D721Med (cell line): ENCODE measurements at regions not wholly inside any gene's neighbourhood (a gene's known extent, or its start where the extent isn't known, plus 50 kb on each side); places are given as distances from the start of the nearest gene placed in this dataset.

Source experiments
- DNase-seq: peaks from one replicate; pipeline ENCODE4 v3.0.0; 2011; ENCODE audit warnings: low spot score; ENCODE audit not compliant: insufficient read length
- FAIRE-seq: peaks from 2 replicates; lab custom pipeline; 2011; peaks lifted over from hg19 to GRCh38; lab: Jason Lieb, UNC
- CTCF ChIP-seq: IDR thresholded peaks from 2 replicates; pipeline ENCODE4 v1.5.1; 2012; ENCODE audit warnings: mild to moderate bottlenecking, control low read depth; ENCODE audit not compliant: insufficient read depth; ENCODE audit errors: missing control alignments

GRCh38 chr2:133624551-133624950 lies 56.3 kb upstream of the NCKAP5 start:
- TF ChIP-seq CTCF, result no peak

GRCh38 chr2:133627741-133628140 lies 59.5 kb upstream of the NCKAP5 start:
- DNase-seq (no peak), FAIRE-seq (no peak)
- no peak for TF ChIP-seq CTCF

More at GRCh38 chr2:133624551-133624950, 56.3 kb upstream of the NCKAP5 start:
- FAIRE-seq (no peak), DNase-seq (no peak)

DNA sequence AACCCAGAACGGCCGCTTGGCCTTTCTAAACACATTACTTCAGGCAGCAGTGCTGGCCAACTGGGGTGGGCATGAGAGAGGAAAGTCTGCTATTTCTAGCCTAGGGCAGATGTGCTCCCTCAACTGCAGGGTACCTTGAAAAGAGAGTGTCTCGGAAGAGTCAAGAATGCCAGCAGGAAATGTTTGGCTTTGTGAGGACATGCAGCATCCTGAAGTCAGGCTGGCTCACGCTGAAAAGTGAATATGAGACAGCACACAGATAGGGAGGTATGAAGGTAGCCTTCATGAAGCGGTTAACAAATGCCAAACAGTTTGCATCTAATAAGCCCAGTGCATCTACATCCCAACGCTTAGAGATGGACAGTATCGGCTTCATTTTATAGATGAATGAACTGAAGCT lies 65.0 kb upstream of the NCKAP5 start:
- FAIRE-seq (no peak), DNase-seq (no peak)
- TF ChIP-seq CTCF, result no peak

DNA sequence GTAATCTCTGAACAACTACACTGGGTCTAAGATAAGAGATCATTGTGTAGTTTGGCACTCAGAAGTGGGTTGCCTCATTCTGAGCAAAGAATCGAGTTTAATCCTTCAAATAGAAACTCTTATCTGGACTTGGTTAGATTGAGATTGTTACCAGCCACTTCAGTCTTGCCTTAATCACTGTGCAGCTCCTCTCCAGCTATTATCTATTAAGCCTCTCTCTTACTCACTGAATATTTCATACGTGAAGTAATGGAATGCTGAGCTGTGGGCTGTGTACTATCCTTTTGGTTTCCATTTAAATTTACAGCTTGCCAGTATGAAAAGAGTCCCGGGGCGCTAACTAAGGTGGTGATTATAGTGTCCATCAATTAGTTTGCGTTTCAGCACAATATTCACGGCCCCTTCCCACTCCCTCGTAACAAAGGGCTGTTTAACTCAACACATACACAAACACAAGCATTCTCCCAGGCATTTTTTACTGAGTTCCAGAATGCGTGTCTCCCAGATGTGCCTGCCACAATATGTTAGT lies 65.7 kb upstream of the NCKAP5 start:
- FAIRE-seq (no peak), DNase-seq (no peak)
- TF ChIP-seq CTCF, result no peak

DNA sequence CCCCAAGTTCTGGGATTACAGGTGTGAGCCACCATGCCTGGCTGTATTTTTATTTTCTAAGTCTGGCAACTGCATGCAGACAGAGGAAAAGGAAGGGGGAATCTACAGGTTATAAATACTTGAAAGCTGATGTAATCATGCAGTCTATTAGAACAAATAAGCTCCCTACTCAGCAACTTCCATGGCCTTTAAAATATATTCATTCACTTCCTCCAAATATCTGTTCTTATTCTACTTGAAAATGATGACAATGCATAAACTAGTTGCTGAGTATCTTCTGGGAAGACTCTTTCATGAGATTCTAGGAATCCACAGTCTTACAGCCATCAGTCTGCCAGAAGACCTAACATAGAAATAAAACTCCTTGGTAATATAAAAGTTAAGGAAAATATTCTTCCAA lies 66.9 kb upstream of the NCKAP5 start:
- no peak for FAIRE-seq

DNA sequence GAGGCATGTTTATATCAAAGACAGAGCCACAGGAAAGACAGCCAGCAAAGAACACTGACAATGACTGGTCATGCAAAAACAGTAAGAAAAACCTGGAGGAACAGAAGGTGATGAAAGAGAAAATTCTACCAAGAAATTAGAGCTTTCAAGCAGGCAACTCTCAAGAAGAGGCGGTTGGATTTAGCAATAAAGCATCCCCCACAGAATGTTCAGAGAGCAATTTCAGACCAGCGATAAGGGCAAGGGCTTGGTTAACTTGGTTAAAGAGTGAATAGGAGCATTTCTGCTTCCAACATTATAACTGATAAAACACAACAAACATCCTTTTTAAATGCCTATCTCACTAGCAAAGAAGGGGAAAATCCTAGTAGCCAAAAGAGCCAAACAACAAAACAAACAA lies 68.0 kb upstream of the NCKAP5 start:
- FAIRE-seq (no peak), DNase-seq (no peak)
- no peak for TF ChIP-seq CTCF

More for the DNA sequence above, 66.9 kb upstream of the NCKAP5 start:
- TF ChIP-seq CTCF, result no peak
- DNase-seq, result no peak

DNA sequence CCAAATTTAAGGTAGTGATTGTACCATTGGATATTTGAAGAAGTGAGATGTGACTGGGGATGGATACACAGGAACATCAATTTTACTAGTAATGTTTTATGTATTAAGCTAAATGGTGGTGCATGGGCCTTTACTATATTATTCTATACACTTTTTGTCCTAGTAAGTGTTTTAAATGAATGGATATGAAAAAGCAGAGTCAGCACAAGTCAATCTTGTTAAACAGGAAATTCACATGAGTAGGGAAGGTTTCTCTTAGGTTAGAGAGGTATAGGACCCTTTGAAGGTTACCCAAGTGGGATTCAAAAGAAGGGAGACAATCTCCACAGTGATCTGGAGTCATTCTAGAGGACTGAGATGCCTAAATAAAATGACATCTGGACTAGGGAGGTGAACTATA lies 71.8 kb upstream of the NCKAP5 start:
- no peak for FAIRE-seq
- no peak for DNase-seq
- no peak for TF ChIP-seq CTCF
